ENCODE measurements at regions not wholly inside any gene's neighbourhood (a gene's known extent, or its start where the extent isn't known, plus 50 kb on each side); places are given as distances from the start of the nearest gene placed in this dataset.
A peak's percentile ranks its signal among the peaks of the same experiment; 100 is the strongest.

- no peak for TF ChIP-seq CTCF (conservative IDR thresholded peaks at IDR 0.05)
- H3K14ac ChIP-seq (ENCODE audit: insufficient read depth, low read length) = no peak overlapping the region
- peak overlapping the region in 1 of 3 experiments; percentile 5; a peak in 2 of 7 replicates for H3K27ac Mint-ChIP-seq
Observed at GRCh38 chr1:184153731-184154130, 102.2 kb downstream of the TSEN15 start.

More at GRCh38 chr1:184153731-184154130, 102.2 kb downstream of the TSEN15 start:
- no peaks in the 10 kb centered on the region for H3K27me3 ChIP-seq (ENCODE audit: insufficient read depth, low read length)
- H3K9me3 ChIP-seq (ENCODE audit: control insufficient read depth, low read depth, low read length) = no peaks in the 10 kb centered on the region
- H3K79me1 ChIP-seq (ENCODE audit: insufficient read depth, low read depth, low read length, poor library complexity, severe bottlenecking) = no peaks in the 10 kb centered on the region
- peaks cover 6% of the 10 kb centered on the region; the same call in 1 of the 2 replicates for H3K4me1 ChIP-seq (ENCODE audit: insufficient read depth, low read length)
- H3K4me3 Mint-ChIP-seq = no peak overlapping the region; a peak in 1 of 5 replicates
- no peak overlapping the region for H2BK15ac ChIP-seq (ENCODE audit: low read depth, low read length)
- H3T11ph ChIP-seq (ENCODE audit: low read length) = no peak overlapping the region
- no peak overlapping the region for H4K91ac ChIP-seq (ENCODE audit: insufficient read length, low read depth, low read length)
- H2AFZ ChIP-seq (ENCODE audit: low read length) = no peak overlapping the region
- H3K36me3 Mint-ChIP-seq (ENCODE audit: insufficient read depth in 1 of 3, low read depth in 3 of 3) = no peaks in the 10 kb centered on the region
- H3K27ac ChIP-seq (ENCODE audit: insufficient read length, low read depth, low read length) = no peak overlapping the region
- no peak overlapping the region for H2BK5ac ChIP-seq (ENCODE audit: insufficient read length, low read length)
- no peak overlapping the region for H2BK20ac ChIP-seq (ENCODE audit: low read depth, low read length, poor library complexity, severe bottlenecking)
- H4K8ac ChIP-seq (replicated peaks; ENCODE audit: insufficient read length, low read depth, low read length) = no peak overlapping the region
- H3K4ac ChIP-seq (ENCODE audit: low read depth, low read length) = no peak overlapping the region
- no CpG with 5 or more reads among the region's 4 CpGs for WGBS (ENCODE audit: extremely low coverage, insufficient read length, low lambda C conversion rate)
- H3K79me2 ChIP-seq (ENCODE audit: insufficient read depth, low read length) = no peaks in the 10 kb centered on the region
- H2BK12ac ChIP-seq (ENCODE audit: insufficient read length, low read depth, low read length) = no peak overlapping the region
- H3K23ac ChIP-seq (ENCODE audit: insufficient read length, low read depth, low read length) = no peak overlapping the region
- H4K20me1 ChIP-seq (ENCODE audit: control insufficient read depth, insufficient read depth, insufficient read length) = no peaks in the 10 kb centered on the region
- H3K9me3 Mint-ChIP-seq = no peaks in the 10 kb centered on the region
- no peaks in the 10 kb centered on the region for H3K23me2 ChIP-seq (ENCODE audit: insufficient read length, low read depth, low read length, poor library complexity, severe bottlenecking)
- H3K4me2 ChIP-seq (ENCODE audit: insufficient read depth, insufficient read length, low read length) = no peak overlapping the region
- no peak overlapping the region for H3K9ac ChIP-seq (ENCODE audit: extremely low read depth, insufficient read length, low read length)
- no peak overlapping the region for H2AK5ac ChIP-seq (ENCODE audit: insufficient read length, low read length)
- H3K56ac ChIP-seq (ENCODE audit: insufficient read length, low read depth, low read length) = no peak overlapping the region
- H3K18ac ChIP-seq (ENCODE audit: insufficient read length, low read depth, low read length) = no peak overlapping the region
- no peak overlapping the region for H4K5ac ChIP-seq (ENCODE audit: insufficient read length, low read depth, low read length)
- H2BK120ac ChIP-seq (ENCODE audit: low read depth, low read length, poor library complexity, severe bottlenecking) = no peak overlapping the region
- peaks cover 31 to 39% of the 10 kb centered on the region in 2 experiments for H3K4me1 Mint-ChIP-seq
- H3K27me3 Mint-ChIP-seq (ENCODE audit: low read depth) = peaks cover 7% of the 10 kb centered on the region
- DNase-seq = no peak
